ENCODE measurements at regions not wholly inside any gene's neighbourhood (a gene's known extent, or its start where the extent isn't known, plus 50 kb on each side); places are given as distances from the start of the nearest gene placed in this dataset.

GRCh38 chr4:147365396-147365795, 115.5 kb upstream of the EDNRA start:
- Mint-ChIP-seq H3K9me3 (no peaks in the 10 kb centered on the region), H3K27me3 (ENCODE audit: low read depth) (no peaks in the 10 kb centered on the region), H3K27ac (no peak overlapping the region), H3K4me1 (no peaks in the 10 kb centered on the region), H3K4me3 (no peak overlapping the region), H3K36me3 (no peaks in the 10 kb centered on the region)
- POLR2A ChIA-PET = no interaction called here
- TF ChIP-seq MXD4 (CRISPR knock-in tag; IDR thresholded peaks at IDR 0.05; ENCODE audit: borderline replicate concordance) = no peak
- TF ChIP-seq SMAD4 (CRISPR knock-in tag; IDR thresholded peaks at IDR 0.05) = no peak
- TF ChIP-seq SMAD3 (CRISPR knock-in tag; IDR thresholded peaks at IDR 0.05; ENCODE audit: borderline replicate concordance) = no peak
- TF ChIP-seq, protein P1, sequence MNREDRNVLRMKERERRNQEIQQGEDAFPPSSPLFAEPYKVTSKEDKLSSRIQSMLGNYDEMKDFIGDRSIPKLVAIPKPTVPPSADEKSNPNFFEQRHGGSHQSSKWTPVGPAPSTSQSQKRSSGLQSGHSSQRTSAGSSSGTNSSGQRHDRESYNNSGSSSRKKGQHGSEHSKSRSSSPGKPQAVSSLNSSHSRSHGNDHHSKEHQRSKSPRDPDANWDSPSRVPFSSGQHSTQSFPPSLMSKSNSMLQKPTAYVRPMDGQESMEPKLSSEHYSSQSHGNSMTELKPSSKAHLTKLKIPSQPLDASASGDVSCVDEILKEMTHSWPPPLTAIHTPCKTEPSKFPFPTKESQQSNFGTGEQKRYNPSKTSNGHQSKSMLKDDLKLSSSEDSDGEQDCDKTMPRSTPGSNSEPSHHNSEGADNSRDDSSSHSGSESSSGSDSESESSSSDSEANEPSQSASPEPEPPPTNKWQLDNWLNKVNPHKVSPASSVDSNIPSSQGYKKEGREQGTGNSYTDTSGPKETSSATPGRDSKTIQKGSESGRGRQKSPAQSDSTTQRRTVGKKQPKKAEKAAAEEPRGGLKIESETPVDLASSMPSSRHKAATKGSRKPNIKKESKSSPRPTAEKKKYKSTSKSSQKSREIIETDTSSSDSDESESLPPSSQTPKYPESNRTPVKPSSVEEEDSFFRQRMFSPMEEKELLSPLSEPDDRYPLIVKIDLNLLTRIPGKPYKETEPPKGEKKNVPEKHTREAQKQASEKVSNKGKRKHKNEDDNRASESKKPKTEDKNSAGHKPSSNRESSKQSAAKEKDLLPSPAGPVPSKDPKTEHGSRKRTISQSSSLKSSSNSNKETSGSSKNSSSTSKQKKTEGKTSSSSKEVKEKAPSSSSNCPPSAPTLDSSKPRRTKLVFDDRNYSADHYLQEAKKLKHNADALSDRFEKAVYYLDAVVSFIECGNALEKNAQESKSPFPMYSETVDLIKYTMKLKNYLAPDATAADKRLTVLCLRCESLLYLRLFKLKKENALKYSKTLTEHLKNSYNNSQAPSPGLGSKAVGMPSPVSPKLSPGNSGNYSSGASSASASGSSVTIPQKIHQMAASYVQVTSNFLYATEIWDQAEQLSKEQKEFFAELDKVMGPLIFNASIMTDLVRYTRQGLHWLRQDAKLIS (CRISPR knock-in tag; IDR thresholded peaks at IDR 0.05; ENCODE audit: borderline replicate concordance) = no peak
- no peak for TF ChIP-seq HMGA2 (CRISPR knock-in tag; IDR thresholded peaks at IDR 0.05)
- TF ChIP-seq ZNF121 (CRISPR knock-in tag; IDR thresholded peaks at IDR 0.05) = no peak
- TF ChIP-seq ZNF512 (CRISPR knock-in tag; IDR thresholded peaks at IDR 0.05; ENCODE audit: borderline replicate concordance) = no peak
- TF ChIP-seq NR3C1 (CRISPR knock-in tag; conservative IDR thresholded peaks at IDR 0.05; ENCODE audit: low read depth) = no peak
- no peak for TF ChIP-seq KAT7 (CRISPR knock-in tag; IDR thresholded peaks at IDR 0.05; ENCODE audit: borderline replicate concordance)
- ATAC-seq = no peak
- CTCF ChIA-PET = interaction anchor here (1.4 kb wide), 1 partner anchor 14 kb away, joined by 4 read pairs; no protein-coding TSS in a partner anchor
- no peak for DNase-seq (ENCODE audit: low spot score)

DNA sequence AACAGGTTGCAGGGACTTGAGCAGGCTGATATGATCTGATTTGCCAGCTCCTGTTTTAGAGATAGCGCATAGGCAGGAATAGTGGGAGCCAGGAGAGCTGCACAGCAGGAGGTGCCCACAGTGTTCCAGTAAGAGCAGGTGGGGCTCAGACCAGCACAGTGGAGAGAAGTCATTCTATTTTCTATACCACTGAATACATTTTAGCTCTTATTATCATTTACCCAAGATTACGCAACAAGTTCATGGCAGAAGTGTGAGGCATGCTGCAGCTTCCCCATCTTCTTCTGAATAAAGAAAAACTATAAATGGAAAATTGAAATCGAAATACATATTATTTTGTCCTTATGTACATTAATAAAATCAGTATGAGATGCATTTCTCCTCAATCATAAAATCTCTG, 114.7 kb upstream of the EDNRA start:
- no peak for DNase-seq (ENCODE audit: low spot score)
- ChIA-PET CTCF (interaction anchor here (0.7 to 1.4 kb wide), 2 partner anchors 13 to 205 kb away, joined by 4 read pairs; no protein-coding TSS in a partner anchor), POLR2A (no interaction called here)
- no peak for ATAC-seq
- Mint-ChIP-seq H3K36me3 (no peaks in the 10 kb centered on the region), H3K9me3 (no peaks in the 10 kb centered on the region), H3K4me3 (no peak overlapping the region), H3K27ac (no peak overlapping the region), H3K27me3 (ENCODE audit: low read depth) (no peaks in the 10 kb centered on the region), H3K4me1 (no peaks in the 10 kb centered on the region)
- TF ChIP-seq KAT7 (CRISPR knock-in tag; IDR thresholded peaks at IDR 0.05; ENCODE audit: borderline replicate concordance) = no peak
- TF ChIP-seq ZNF671 (CRISPR knock-in tag; IDR thresholded peaks at IDR 0.05) = no peak
- TF ChIP-seq, protein P2, sequence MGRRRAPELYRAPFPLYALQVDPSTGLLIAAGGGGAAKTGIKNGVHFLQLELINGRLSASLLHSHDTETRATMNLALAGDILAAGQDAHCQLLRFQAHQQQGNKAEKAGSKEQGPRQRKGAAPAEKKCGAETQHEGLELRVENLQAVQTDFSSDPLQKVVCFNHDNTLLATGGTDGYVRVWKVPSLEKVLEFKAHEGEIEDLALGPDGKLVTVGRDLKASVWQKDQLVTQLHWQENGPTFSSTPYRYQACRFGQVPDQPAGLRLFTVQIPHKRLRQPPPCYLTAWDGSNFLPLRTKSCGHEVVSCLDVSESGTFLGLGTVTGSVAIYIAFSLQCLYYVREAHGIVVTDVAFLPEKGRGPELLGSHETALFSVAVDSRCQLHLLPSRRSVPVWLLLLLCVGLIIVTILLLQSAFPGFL (CRISPR knock-in tag; IDR thresholded peaks at IDR 0.05; ENCODE audit: borderline replicate concordance) = no peak
- TF ChIP-seq, protein P3, sequence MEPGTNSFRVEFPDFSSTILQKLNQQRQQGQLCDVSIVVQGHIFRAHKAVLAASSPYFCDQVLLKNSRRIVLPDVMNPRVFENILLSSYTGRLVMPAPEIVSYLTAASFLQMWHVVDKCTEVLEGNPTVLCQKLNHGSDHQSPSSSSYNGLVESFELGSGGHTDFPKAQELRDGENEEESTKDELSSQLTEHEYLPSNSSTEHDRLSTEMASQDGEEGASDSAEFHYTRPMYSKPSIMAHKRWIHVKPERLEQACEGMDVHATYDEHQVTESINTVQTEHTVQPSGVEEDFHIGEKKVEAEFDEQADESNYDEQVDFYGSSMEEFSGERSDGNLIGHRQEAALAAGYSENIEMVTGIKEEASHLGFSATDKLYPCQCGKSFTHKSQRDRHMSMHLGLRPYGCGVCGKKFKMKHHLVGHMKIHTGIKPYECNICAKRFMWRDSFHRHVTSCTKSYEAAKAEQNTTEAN (CRISPR knock-in tag; IDR thresholded peaks at IDR 0.05) = no peak
- TF ChIP-seq ZNF263 (CRISPR knock-in tag; IDR thresholded peaks at IDR 0.05; ENCODE audit: low read depth) = no peak
- TF ChIP-seq TEAD4 (CRISPR knock-in tag; IDR thresholded peaks at IDR 0.05) = no peak
- no peak for TF ChIP-seq ZSCAN18 (CRISPR knock-in tag; IDR thresholded peaks at IDR 0.05)
- TF ChIP-seq NR1H2 (CRISPR knock-in tag; IDR thresholded peaks at IDR 0.05) = no peak
- TF ChIP-seq TCF7 (CRISPR knock-in tag; IDR thresholded peaks at IDR 0.05; ENCODE audit: low read depth) = no peak
- TF ChIP-seq, protein P4, sequence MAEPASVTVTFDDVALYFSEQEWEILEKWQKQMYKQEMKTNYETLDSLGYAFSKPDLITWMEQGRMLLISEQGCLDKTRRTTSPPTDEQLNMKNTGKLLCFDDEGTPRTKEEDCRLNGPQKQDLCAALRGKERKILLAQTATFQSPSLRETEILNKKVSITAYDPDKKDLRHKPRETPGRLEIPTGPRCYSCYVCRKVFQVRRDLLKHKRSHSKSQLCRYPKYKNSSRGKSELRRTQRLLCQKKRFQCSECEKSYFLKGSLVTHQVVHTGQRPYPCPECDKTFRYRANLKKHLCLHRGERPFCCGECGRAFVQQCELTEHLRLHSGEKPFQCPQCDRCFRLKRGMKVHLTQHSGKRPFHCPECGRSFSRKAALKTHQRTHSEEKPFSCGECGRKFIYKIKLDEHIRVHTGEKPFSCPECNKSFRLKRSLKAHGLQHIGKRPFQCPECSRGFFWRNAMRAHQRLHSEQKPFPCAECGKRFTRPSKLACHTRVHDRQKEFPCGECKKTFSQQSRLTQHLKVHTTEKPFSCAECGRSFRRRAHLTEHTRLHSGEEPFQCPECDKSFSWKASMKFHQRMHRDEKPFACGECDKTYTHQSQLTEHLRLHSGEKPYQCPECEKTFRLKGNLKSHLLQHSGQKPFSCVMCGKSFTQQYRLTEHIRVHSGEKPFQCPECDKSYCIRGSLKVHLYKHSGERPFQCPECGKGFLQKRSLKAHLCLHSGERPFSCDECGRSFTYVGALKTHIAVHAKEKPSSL (CRISPR knock-in tag; conservative IDR thresholded peaks at IDR 0.05) = no peak
- TF ChIP-seq, protein P5, sequence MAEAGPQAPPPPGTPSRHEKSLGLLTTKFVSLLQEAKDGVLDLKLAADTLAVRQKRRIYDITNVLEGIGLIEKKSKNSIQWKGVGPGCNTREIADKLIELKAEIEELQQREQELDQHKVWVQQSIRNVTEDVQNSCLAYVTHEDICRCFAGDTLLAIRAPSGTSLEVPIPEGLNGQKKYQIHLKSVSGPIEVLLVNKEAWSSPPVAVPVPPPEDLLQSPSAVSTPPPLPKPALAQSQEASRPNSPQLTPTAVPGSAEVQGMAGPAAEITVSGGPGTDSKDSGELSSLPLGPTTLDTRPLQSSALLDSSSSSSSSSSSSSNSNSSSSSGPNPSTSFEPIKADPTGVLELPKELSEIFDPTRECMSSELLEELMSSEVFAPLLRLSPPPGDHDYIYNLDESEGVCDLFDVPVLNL (CRISPR knock-in tag; IDR thresholded peaks at IDR 0.05; ENCODE audit: borderline replicate concordance, low read depth) = no peak
- TF ChIP-seq ZBTB21 (CRISPR knock-in tag; IDR thresholded peaks at IDR 0.05; ENCODE audit: borderline replicate concordance) = no peak
- TF ChIP-seq, protein P6, sequence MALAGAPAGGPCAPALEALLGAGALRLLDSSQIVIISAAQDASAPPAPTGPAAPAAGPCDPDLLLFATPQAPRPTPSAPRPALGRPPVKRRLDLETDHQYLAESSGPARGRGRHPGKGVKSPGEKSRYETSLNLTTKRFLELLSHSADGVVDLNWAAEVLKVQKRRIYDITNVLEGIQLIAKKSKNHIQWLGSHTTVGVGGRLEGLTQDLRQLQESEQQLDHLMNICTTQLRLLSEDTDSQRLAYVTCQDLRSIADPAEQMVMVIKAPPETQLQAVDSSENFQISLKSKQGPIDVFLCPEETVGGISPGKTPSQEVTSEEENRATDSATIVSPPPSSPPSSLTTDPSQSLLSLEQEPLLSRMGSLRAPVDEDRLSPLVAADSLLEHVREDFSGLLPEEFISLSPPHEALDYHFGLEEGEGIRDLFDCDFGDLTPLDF (CRISPR knock-in tag; IDR thresholded peaks at IDR 0.05) = no peak

Data from WTC11 (cell line).